ENCODE measurements at regions not wholly inside any gene's neighbourhood (a gene's known extent, or its start where the extent isn't known, plus 50 kb on each side); places are given as distances from the start of the nearest gene placed in this dataset.

DNA sequence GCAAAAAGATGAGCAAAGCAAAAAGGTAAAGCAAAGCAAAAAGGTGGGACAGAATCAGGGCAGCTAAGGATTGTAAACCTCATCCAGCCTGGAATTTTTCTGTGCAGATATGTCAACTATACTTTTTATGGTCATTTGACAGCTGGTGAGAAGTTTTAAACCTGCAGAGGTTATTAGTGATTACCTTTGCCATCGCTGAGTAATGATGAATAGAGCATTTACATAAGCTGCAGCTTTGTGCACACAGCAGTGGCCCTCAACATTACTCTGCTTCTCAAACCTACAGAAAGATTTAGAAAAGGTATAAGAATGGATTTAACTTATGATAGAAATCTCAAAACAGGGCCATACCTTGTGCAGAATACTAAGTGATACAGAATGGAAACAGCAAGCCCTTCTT lies 54.5 kb upstream of the C4orf54 start:
- no peak for DNase-seq

DNA sequence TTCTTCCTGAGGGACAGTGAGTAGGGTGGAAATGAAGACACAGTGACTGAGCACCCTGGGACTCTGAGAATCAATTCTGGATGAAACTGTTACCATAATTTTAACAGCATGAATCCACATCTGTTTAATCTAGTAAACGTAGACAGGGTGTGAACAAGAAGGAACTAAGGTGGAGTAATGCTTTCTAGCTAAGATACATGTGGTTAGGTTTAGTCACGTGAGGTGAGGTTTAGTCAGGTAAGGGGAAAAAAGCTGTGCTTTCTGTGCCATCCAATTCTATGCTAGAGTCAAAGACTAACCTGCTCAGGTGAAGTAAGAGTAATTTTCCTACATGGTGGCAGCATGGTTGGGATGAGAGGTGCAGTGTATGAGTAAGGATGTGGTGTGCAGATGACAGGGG lies 54.0 kb upstream of the C4orf54 start:
- no peak for DNase-seq

DNA sequence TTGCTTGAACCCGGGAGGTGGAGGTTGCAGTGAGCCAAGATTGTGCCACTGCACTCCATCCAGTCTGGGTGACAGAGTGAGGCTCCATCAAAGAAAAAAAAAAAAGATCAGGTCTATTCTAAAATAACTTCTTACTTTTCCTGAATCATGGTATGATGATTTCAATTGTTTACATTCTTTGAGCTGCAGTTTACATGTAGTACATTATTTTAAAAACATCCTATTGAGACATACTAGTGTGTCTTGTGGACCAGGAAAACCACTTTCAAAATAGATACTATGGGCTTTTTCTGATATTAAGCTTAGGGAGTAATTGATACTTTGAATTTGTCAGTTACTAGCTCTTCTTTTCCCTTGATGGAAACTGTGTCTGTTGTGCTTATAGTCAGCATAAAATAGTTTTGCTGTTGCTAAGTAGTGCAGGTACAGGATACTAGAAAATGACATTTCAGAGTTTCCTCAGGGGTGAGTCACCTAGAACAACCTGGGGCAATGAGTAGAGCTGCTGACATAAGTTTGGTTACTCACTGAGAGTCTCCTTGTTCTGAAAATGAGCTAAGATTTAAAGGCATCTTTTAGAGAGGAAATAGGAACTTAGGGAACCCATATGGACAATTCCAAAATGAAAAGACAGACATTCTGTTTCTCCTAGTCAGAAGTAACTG lies 53.2 kb upstream of the C4orf54 start:
- DNase-seq: no peak

DNA sequence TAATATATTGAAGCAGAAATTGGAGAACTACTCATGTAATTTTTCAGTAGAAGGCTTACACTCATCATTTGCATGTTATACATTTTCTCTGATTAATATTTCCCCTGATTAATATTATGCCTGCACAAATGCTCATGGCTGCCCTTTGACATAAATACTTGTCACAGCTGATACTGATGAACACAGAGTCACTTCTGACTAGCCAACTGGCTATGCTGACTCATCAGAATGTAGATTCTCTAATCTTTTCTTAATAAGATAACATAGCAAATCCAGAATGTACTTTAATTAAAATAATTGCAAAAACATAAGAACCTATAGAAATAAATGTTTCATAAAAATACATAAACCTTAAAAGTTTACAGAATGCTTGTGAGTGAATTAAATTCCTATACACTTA lies 52.4 kb upstream of the C4orf54 start:
- no peak for DNase-seq

DNA sequence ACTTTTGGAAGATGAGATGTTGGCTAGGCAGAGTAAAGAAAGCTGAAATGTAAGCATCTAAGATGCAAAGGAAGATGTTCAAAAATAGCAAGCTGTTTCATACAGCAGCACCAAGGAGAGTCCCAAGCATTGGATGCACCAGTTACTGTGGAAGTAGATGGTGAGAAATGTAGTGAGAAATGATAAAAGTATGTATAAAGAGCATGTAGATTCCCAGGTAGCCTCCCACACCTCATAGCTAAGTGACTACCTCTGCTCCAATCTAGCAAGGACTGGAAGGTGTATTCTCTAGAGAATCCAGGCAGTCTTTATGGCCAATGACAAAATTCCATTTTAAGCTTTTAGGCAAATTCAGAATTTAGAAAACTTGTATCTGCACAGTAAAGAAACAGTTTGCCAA lies 50.9 kb upstream of the C4orf54 start:
- DNase-seq: no peak

All from midbrain (tissue), 1 donor.